ENCODE measurements at regions not wholly inside any gene's neighbourhood (a gene's known extent, or its start where the extent isn't known, plus 50 kb on each side); places are given as distances from the start of the nearest gene placed in this dataset.

DNA sequence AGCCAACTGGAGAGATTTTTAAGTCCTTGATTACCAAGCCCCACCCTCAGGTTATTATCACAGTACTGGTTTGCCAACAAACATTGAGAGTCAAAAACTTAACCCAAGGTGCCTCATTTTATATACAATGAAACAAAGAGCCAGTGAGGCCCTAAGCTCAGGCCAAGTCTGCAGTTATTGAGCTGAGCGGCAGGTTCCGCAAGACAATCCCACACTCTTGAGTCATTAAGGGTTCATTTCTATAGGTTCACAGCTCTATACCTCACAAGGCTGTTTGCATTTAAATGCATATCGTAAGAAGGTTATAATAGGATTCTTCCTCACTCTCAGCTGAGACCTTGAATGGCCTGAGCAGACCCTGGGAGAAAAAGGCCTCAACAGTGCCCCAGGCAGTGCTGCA, 268.4 kb upstream of the RGPD4 start:
- CTCF ChIA-PET = interaction anchor here (0.6 kb wide), 1 partner anchor 214 kb away, joined by 3 read pairs; no protein-coding TSS in a partner anchor
- H3K36me3 Mint-ChIP-seq = peaks cover 48% of the 10 kb centered on the region
- no peak for DNase-seq (ENCODE audit: low spot score)

DNA sequence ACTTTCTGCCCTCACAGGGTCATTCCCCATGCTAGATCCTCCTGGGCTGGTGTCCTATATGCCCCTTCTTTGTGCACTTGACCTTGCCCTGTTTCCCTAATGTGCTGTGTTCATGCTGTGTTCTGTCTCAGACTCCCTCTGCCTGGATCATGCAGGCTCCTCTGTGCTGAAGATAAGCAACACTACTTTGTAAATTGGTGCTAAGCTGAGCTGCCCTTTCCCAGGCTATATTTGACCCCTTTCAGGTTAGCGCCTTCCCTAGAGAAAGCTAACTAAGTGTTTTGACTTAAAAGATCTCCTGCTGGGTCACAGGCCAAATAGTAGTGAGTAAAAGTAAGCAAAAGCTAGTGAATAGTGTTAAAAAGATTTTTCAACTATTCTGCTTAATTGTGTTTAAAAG, 257.2 kb upstream of the RGPD4 start:
- CTCF ChIA-PET = no interaction called here
- TF ChIP-seq RELA (CRISPR knock-in tag; IDR thresholded peaks at IDR 0.05; ENCODE audit: borderline replicate concordance) (no peak), MYBL2 (CRISPR knock-in tag; IDR thresholded peaks at IDR 0.05) (no peak), ZNF671 (CRISPR knock-in tag; IDR thresholded peaks at IDR 0.05) (no peak), ZNF423 (CRISPR knock-in tag; IDR thresholded peaks at IDR 0.05) (no peak), CREB1 (CRISPR knock-in tag; IDR thresholded peaks at IDR 0.05) (no peak), SMAD3 (CRISPR knock-in tag; IDR thresholded peaks at IDR 0.05; ENCODE audit: borderline replicate concordance) (no peak), MXD4 (CRISPR knock-in tag; IDR thresholded peaks at IDR 0.05; ENCODE audit: borderline replicate concordance) (no peak)
- TF ChIP-seq, protein P1, sequence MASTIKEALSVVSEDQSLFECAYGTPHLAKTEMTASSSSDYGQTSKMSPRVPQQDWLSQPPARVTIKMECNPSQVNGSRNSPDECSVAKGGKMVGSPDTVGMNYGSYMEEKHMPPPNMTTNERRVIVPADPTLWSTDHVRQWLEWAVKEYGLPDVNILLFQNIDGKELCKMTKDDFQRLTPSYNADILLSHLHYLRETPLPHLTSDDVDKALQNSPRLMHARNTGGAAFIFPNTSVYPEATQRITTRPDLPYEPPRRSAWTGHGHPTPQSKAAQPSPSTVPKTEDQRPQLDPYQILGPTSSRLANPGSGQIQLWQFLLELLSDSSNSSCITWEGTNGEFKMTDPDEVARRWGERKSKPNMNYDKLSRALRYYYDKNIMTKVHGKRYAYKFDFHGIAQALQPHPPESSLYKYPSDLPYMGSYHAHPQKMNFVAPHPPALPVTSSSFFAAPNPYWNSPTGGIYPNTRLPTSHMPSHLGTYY (CRISPR knock-in tag; IDR thresholded peaks at IDR 0.05) = no peak
- TF ChIP-seq, protein P2, sequence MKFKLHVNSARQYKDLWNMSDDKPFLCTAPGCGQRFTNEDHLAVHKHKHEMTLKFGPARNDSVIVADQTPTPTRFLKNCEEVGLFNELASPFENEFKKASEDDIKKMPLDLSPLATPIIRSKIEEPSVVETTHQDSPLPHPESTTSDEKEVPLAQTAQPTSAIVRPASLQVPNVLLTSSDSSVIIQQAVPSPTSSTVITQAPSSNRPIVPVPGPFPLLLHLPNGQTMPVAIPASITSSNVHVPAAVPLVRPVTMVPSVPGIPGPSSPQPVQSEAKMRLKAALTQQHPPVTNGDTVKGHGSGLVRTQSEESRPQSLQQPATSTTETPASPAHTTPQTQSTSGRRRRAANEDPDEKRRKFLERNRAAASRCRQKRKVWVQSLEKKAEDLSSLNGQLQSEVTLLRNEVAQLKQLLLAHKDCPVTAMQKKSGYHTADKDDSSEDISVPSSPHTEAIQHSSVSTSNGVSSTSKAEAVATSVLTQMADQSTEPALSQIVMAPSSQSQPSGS (CRISPR knock-in tag; IDR thresholded peaks at IDR 0.05; ENCODE audit: borderline replicate concordance, low read depth) = no peak
- peaks cover 14% of the 10 kb centered on the region for H3K27me3 Mint-ChIP-seq (ENCODE audit: low read depth)
- POLR2A ChIA-PET = no interaction called here
- no peak overlapping the region for H3K27ac Mint-ChIP-seq
- no peaks in the 10 kb centered on the region for H3K4me1 Mint-ChIP-seq
- peaks cover 15% of the 10 kb centered on the region for H3K9me3 Mint-ChIP-seq
- ATAC-seq = no peak
- H3K36me3 Mint-ChIP-seq = peaks cover 7% of the 10 kb centered on the region; the same call in 1 of the 2 replicates
- no peak overlapping the region for H3K4me3 Mint-ChIP-seq
- no peak for DNase-seq (ENCODE audit: low spot score)

More for the DNA sequence above, 268.4 kb upstream of the RGPD4 start:
- peak; percentile 78 for ATAC-seq
- no peak for TF ChIP-seq ZNF396 (CRISPR knock-in tag; IDR thresholded peaks at IDR 0.05; ENCODE audit: borderline replicate concordance)
- no peak for TF ChIP-seq ZNF232 (CRISPR knock-in tag; IDR thresholded peaks at IDR 0.05)
- TF ChIP-seq CREB1 (CRISPR knock-in tag; IDR thresholded peaks at IDR 0.05) = no peak
- TF ChIP-seq ZNF219 (CRISPR knock-in tag; IDR thresholded peaks at IDR 0.05; ENCODE audit: borderline replicate concordance) = no peak
- no peak for TF ChIP-seq ZNF416 (CRISPR knock-in tag; IDR thresholded peaks at IDR 0.05)
- TF ChIP-seq GABPB1 (CRISPR knock-in tag; IDR thresholded peaks at IDR 0.05) = no peak
- TF ChIP-seq ELF4 (CRISPR knock-in tag; IDR thresholded peaks at IDR 0.05; ENCODE audit: low read depth) = no peak
- TF ChIP-seq, protein P3, sequence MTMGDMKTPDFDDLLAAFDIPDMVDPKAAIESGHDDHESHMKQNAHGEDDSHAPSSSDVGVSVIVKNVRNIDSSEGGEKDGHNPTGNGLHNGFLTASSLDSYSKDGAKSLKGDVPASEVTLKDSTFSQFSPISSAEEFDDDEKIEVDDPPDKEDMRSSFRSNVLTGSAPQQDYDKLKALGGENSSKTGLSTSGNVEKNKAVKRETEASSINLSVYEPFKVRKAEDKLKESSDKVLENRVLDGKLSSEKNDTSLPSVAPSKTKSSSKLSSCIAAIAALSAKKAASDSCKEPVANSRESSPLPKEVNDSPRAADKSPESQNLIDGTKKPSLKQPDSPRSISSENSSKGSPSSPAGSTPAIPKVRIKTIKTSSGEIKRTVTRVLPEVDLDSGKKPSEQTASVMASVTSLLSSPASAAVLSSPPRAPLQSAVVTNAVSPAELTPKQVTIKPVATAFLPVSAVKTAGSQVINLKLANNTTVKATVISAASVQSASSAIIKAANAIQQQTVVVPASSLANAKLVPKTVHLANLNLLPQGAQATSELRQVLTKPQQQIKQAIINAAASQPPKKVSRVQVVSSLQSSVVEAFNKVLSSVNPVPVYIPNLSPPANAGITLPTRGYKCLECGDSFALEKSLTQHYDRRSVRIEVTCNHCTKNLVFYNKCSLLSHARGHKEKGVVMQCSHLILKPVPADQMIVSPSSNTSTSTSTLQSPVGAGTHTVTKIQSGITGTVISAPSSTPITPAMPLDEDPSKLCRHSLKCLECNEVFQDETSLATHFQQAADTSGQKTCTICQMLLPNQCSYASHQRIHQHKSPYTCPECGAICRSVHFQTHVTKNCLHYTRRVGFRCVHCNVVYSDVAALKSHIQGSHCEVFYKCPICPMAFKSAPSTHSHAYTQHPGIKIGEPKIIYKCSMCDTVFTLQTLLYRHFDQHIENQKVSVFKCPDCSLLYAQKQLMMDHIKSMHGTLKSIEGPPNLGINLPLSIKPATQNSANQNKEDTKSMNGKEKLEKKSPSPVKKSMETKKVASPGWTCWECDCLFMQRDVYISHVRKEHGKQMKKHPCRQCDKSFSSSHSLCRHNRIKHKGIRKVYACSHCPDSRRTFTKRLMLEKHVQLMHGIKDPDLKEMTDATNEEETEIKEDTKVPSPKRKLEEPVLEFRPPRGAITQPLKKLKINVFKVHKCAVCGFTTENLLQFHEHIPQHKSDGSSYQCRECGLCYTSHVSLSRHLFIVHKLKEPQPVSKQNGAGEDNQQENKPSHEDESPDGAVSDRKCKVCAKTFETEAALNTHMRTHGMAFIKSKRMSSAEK (CRISPR knock-in tag; IDR thresholded peaks at IDR 0.05; ENCODE audit: borderline replicate concordance) = no peak
- TF ChIP-seq, protein P2 (CRISPR knock-in tag; IDR thresholded peaks at IDR 0.05; ENCODE audit: borderline replicate concordance, low read depth) = no peak
- no peak for TF ChIP-seq RELA (CRISPR knock-in tag; IDR thresholded peaks at IDR 0.05; ENCODE audit: borderline replicate concordance)
- TF ChIP-seq, protein P4, sequence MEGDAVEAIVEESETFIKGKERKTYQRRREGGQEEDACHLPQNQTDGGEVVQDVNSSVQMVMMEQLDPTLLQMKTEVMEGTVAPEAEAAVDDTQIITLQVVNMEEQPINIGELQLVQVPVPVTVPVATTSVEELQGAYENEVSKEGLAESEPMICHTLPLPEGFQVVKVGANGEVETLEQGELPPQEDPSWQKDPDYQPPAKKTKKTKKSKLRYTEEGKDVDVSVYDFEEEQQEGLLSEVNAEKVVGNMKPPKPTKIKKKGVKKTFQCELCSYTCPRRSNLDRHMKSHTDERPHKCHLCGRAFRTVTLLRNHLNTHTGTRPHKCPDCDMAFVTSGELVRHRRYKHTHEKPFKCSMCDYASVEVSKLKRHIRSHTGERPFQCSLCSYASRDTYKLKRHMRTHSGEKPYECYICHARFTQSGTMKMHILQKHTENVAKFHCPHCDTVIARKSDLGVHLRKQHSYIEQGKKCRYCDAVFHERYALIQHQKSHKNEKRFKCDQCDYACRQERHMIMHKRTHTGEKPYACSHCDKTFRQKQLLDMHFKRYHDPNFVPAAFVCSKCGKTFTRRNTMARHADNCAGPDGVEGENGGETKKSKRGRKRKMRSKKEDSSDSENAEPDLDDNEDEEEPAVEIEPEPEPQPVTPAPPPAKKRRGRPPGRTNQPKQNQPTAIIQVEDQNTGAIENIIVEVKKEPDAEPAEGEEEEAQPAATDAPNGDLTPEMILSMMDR (IDR thresholded peaks at IDR 0.05) = no peak
- TF ChIP-seq RORB (CRISPR knock-in tag; IDR thresholded peaks at IDR 0.05) = no peak
- TF ChIP-seq SMAD3 (CRISPR knock-in tag; IDR thresholded peaks at IDR 0.05; ENCODE audit: borderline replicate concordance) = no peak
- TF ChIP-seq, protein P5, sequence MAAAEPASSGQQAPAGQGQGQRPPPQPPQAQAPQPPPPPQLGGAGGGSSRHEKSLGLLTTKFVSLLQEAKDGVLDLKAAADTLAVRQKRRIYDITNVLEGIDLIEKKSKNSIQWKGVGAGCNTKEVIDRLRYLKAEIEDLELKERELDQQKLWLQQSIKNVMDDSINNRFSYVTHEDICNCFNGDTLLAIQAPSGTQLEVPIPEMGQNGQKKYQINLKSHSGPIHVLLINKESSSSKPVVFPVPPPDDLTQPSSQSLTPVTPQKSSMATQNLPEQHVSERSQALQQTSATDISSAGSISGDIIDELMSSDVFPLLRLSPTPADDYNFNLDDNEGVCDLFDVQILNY (CRISPR knock-in tag; IDR thresholded peaks at IDR 0.05) = no peak
- Mint-ChIP-seq H3K27me3 (ENCODE audit: low read depth) (peaks cover 35% of the 10 kb centered on the region), H3K9me3 (peaks cover 67% of the 10 kb centered on the region), H3K4me3 (no peak overlapping the region), H3K4me1 (peaks cover 5% of the 10 kb centered on the region; the same call in 1 of the 2 replicates), H3K27ac (no peak overlapping the region)
- POLR2A ChIA-PET = no interaction called here
